Thyroid gland (tissue), 4 donors: ENCODE measurements at regions not wholly inside any gene's neighbourhood (a gene's known extent, or its start where the extent isn't known, plus 50 kb on each side); places are given as distances from the start of the nearest gene placed in this dataset.

Experiments
- CTCF ChIP-seq, 6 experiments: fragments of 200-600 bp in 3 of 6; fragments of 450-650 bp in 3 of 6; sonication (generic) in 3 of 6; IDR thresholded peaks; one replicate each; pipeline ENCODE4 v1.5.1; 2016 to 2019; ENCODE audit warnings: antibody characterized with exemption in 6 of 6, mild to moderate bottlenecking in 2 of 6, inconsistent platforms in 1 of 6, moderate library complexity in 1 of 6
- POLR2A ChIP-seq, 2 donors: fragments of 450-650 bp; IDR thresholded peaks; one replicate each; pipeline ENCODE4 v1.6.1; 2017; ENCODE audit warnings: antibody characterized with exemption in 2 of 2, mild to moderate bottlenecking in 2 of 2, moderate library complexity in 1 of 2

- no peak for TF ChIP-seq CTCF (IDR thresholded peaks at IDR 0.05)
- no peak for TF ChIP-seq POLR2A (IDR thresholded peaks at IDR 0.05)
Measured at GRCh38 chr11:116312570-116313391, 460.0 kb downstream of the BUD13 start.
